ENCODE measurements at regions not wholly inside any gene's neighbourhood (a gene's known extent, or its start where the extent isn't known, plus 50 kb on each side); places are given as distances from the start of the nearest gene placed in this dataset.
"Not testable (repeated sequence)": the region's sequence is repeated elsewhere in the genome, so short reads cannot be mapped to it uniquely, and the experiment has no call there.

- Histone ChIP-seq H3K4me1 (no peaks in the 10 kb centered on the region), H3K27ac (no peak overlapping the region), H3K27me3 (no peaks in the 10 kb centered on the region), H3K9me3 (no peaks in the 10 kb centered on the region), H3K4me3 (no peak overlapping the region), H3K36me3 (no peaks in the 10 kb centered on the region)
- no peak for ATAC-seq
- 92 to 93% methylated on average over 2 of the region's 2 CpGs for WGBS, 2 donors
- no peak for DNase-seq
- TF ChIP-seq CTCF (IDR thresholded peaks at IDR 0.05), result no peak
- intact Hi-C loops (cut with DNase I), result no loop called here
Measured at GRCh38 chr2:210730672-210731071, 174.3 kb downstream of the CPS1 start.

- WGBS, 2 donors, result 33 to 38% methylated on average over 9 of the region's 9 CpGs
Measured at GRCh38 chr2:210746826-210747225, 190.4 kb downstream of the CPS1 start.

GRCh38 chr2:210752532-210752931 is 196.1 kb downstream of the CPS1 start:
- TF ChIP-seq CTCF (IDR thresholded peaks at IDR 0.05), result no peak
- 45 to 59% methylated on average over 6 of the region's 6 CpGs for WGBS, 2 donors

More at GRCh38 chr2:210746826-210747225, 190.4 kb downstream of the CPS1 start:
- DNase-seq; H3K4me3 ChIP-seq; H3K4me1 ChIP-seq; ATAC-seq; intact Hi-C loops (cut with DNase I); H3K27me3 ChIP-seq; H3K9me3 ChIP-seq; H3K36me3 ChIP-seq; H3K27ac ChIP-seq: not testable (repeated sequence)

GRCh38 chr2:210753386-210753785 is 197.0 kb downstream of the CPS1 start:
- no peaks in the 10 kb centered on the region for H3K9me3 ChIP-seq
- no peak for TF ChIP-seq CTCF (IDR thresholded peaks at IDR 0.05)
- 83 to 84% methylated on average over 3 of the region's 3 CpGs for WGBS, 2 donors
- DNase-seq, result no peak
- no peaks in the 10 kb centered on the region for H3K36me3 ChIP-seq
- no peak overlapping the region for H3K27ac ChIP-seq
- no peaks in the 10 kb centered on the region for H3K4me1 ChIP-seq
- ATAC-seq, result no peak
- H3K27me3 ChIP-seq, result no peaks in the 10 kb centered on the region
- intact Hi-C loops (cut with DNase I), result no loop called here
- H3K4me3 ChIP-seq, result no peak overlapping the region

More at GRCh38 chr2:210752532-210752931, 196.1 kb downstream of the CPS1 start:
- intact Hi-C loops (cut with DNase I), result no loop called here
- no peak overlapping the region for H3K4me3 ChIP-seq
- no peaks in the 10 kb centered on the region for H3K9me3 ChIP-seq
- no peak for ATAC-seq
- no peak overlapping the region for H3K27ac ChIP-seq
- H3K27me3 ChIP-seq, result no peaks in the 10 kb centered on the region
- H3K4me1 ChIP-seq, result no peaks in the 10 kb centered on the region
- no peak for DNase-seq
- H3K36me3 ChIP-seq, result no peaks in the 10 kb centered on the region

GRCh38 chr2:210756855-210757254 is 200.5 kb downstream of the CPS1 start:
- Histone ChIP-seq H3K36me3 (no peaks in the 10 kb centered on the region), H3K27ac (no peak overlapping the region), H3K27me3 (no peaks in the 10 kb centered on the region), H3K4me1 (no peaks in the 10 kb centered on the region), H3K4me3 (no peak overlapping the region), H3K9me3 (no peaks in the 10 kb centered on the region)
- no peak for TF ChIP-seq CTCF (IDR thresholded peaks at IDR 0.05)
- intact Hi-C loops (cut with DNase I), result no loop called here
- no peak for DNase-seq
- no peak for ATAC-seq
